ENCODE measurements at regions not wholly inside any gene's neighbourhood (a gene's known extent, or its start where the extent isn't known, plus 50 kb on each side); places are given as distances from the start of the nearest gene placed in this dataset.

DNA sequence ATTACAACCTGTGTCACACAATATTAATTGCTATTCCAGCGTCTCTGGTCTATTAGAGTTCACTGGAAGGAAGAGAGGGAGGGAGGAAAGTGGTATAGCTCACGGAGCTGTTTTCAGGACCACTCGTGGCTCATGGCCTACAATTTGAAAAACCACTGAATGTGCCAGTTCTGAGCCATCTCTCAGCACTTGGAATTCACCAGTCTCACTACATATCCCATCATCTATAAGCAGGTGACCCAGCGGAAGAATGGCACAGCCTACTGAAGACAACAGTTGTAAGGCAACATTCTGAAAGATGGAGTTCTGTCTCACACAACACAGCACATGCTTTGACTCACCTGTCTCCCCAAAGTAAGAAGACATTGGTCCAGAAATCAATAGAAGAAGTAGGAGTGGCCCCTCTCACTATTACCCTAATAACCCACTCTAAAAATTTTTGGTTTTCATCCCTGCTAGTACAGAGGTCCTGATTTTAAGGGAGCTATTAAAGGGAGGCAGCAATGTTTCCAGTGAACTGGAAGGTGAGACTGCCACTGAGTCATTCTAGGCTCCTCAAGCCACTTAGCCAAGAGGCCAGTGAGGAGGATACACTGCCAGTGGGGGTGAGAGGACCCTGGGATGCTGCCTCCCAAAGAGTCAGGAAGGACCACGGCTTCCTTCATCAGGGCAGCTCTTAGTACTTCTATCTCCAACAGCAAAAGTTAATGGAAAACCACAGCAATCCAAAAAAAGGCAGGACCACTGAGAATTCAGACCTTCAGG lies 50.0 kb upstream of the DOCK9 start:
- no peaks in the 10 kb centered on the region for H3K27me3 ChIP-seq (ENCODE audit: low read length)
- no peak overlapping the region for H2AFZ ChIP-seq (ENCODE audit: low read length)
- no peaks in the 10 kb centered on the region for H3K79me2 ChIP-seq (ENCODE audit: low read length)
- no peaks in the 10 kb centered on the region for H3K9me2 ChIP-seq (replicated peaks; ENCODE audit: insufficient read depth, low read length)
- peaks cover 3% of the 10 kb centered on the region; the same call in 1 of the 2 replicates for H4K20me1 ChIP-seq (ENCODE audit: insufficient read depth, low read depth, low read length)
- H3K9ac ChIP-seq (ENCODE audit: low read length) = no peak overlapping the region
- H3K9me3 ChIP-seq (ENCODE audit: low read length) = no peaks in the 10 kb centered on the region
- H3K4me3 ChIP-seq (ENCODE audit: low read length) = no peak overlapping the region
- peaks cover 39% of the 10 kb centered on the region for H3K4me1 ChIP-seq (ENCODE audit: low read length)
- DNase-seq = no peak
- no peaks in the 10 kb centered on the region for H3K36me3 ChIP-seq (ENCODE audit: insufficient read depth, low read length)
- no peak overlapping the region for H3K27ac ChIP-seq (ENCODE audit: low read length)
- no peak overlapping the region for H3K4me2 ChIP-seq (ENCODE audit: low read depth, low read length, poor library complexity, severe bottlenecking)

- Histone ChIP-seq H3K79me2 (ENCODE audit: low read length) (no peaks in the 10 kb centered on the region), H2AFZ (ENCODE audit: low read length) (no peak overlapping the region), H3K9me3 (ENCODE audit: low read length) (no peaks in the 10 kb centered on the region), H3K9me2 (replicated peaks; ENCODE audit: insufficient read depth, low read length) (no peaks in the 10 kb centered on the region), H3K4me3 (ENCODE audit: low read length) (no peak overlapping the region), H3K27me3 (ENCODE audit: low read length) (no peaks in the 10 kb centered on the region), H3K4me2 (ENCODE audit: low read depth, low read length, poor library complexity, severe bottlenecking) (no peak overlapping the region), H4K20me1 (ENCODE audit: insufficient read depth, low read depth, low read length) (peaks cover 3% of the 10 kb centered on the region; the same call in 1 of the 2 replicates), H3K4me1 (ENCODE audit: low read length) (peaks cover 28% of the 10 kb centered on the region), H3K27ac (ENCODE audit: low read length) (no peak overlapping the region), H3K9ac (ENCODE audit: low read length) (no peak overlapping the region), H3K36me3 (ENCODE audit: insufficient read depth, low read length) (no peaks in the 10 kb centered on the region)
- peak; percentile 87 for DNase-seq
Measured at GRCh38 chr13:99028890-99029289, 51.0 kb upstream of the DOCK9 start.

- H3K9me2 ChIP-seq (replicated peaks; ENCODE audit: insufficient read depth, low read length) = no peaks in the 10 kb centered on the region
- H2AFZ ChIP-seq (ENCODE audit: low read length) = no peak overlapping the region
- no peak overlapping the region for H3K9ac ChIP-seq (ENCODE audit: low read length)
- no peak overlapping the region for H3K4me3 ChIP-seq (ENCODE audit: low read length)
- H3K36me3 ChIP-seq (ENCODE audit: insufficient read depth, low read length) = no peaks in the 10 kb centered on the region
- H3K27ac ChIP-seq (ENCODE audit: low read length) = no peak overlapping the region
- H3K4me1 ChIP-seq (ENCODE audit: low read length) = peaks cover 24% of the 10 kb centered on the region
- DNase-seq = no peak
- no peak overlapping the region for H3K4me2 ChIP-seq (ENCODE audit: low read depth, low read length, poor library complexity, severe bottlenecking)
- H4K20me1 ChIP-seq (ENCODE audit: insufficient read depth, low read depth, low read length) = peaks cover 3% of the 10 kb centered on the region; the same call in 1 of the 2 replicates
- H3K9me3 ChIP-seq (ENCODE audit: low read length) = no peaks in the 10 kb centered on the region
- no peaks in the 10 kb centered on the region for H3K79me2 ChIP-seq (ENCODE audit: low read length)
- H3K27me3 ChIP-seq (ENCODE audit: low read length) = no peaks in the 10 kb centered on the region
Measured at GRCh38 chr13:99029576-99029975, 51.7 kb upstream of the DOCK9 start.

DNA sequence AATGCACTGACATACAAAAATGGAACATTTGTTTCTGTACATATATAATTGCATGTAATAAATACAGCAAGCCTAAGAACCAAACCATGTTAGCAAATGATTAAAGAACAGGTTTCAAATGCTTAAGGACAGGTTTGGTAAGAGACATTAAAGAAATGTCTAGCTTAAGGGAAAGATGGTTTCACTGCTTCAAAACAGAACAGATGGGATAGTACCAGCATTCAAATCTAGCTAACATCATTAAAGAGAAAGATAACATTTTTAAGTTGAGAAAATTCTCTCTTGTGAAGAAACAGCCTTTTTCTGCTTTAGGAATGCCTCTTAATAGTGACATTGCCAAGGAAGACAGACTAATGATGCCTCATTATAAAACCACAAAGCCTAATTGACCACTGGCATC lies 52.5 kb upstream of the DOCK9 start:
- Histone ChIP-seq H3K4me3 (ENCODE audit: low read length) (no peak overlapping the region), H3K27ac (ENCODE audit: low read length) (no peak overlapping the region), H3K4me1 (ENCODE audit: low read length) (peaks cover 20% of the 10 kb centered on the region), H3K27me3 (ENCODE audit: low read length) (no peaks in the 10 kb centered on the region), H3K4me2 (ENCODE audit: low read depth, low read length, poor library complexity, severe bottlenecking) (no peak overlapping the region), H3K9ac (ENCODE audit: low read length) (no peak overlapping the region), H3K79me2 (ENCODE audit: low read length) (no peaks in the 10 kb centered on the region), H3K36me3 (ENCODE audit: insufficient read depth, low read length) (no peaks in the 10 kb centered on the region), H2AFZ (ENCODE audit: low read length) (no peak overlapping the region), H4K20me1 (ENCODE audit: insufficient read depth, low read depth, low read length) (peaks cover 3% of the 10 kb centered on the region; the same call in 1 of the 2 replicates), H3K9me3 (ENCODE audit: low read length) (no peaks in the 10 kb centered on the region), H3K9me2 (replicated peaks; ENCODE audit: insufficient read depth, low read length) (no peaks in the 10 kb centered on the region)
- no peak for DNase-seq

DNA sequence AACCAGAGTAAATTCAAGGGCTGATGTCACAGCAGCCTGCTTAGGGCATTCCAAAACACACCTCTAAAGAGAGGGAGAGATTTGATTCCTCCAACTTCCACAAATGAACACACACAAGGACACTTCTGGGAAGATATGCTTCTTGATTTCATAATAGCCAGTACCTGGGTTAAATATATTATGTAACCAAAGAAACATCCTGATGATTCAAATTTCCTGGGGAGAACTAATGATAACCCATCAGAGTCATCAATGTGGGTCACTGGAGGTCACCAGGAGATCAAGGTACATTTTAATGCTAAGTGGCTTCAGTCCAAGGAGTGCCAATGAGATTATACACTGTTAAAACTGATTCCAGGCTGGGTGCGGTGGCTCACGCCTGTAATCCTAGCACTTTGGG lies 54.0 kb upstream of the DOCK9 start:
- Histone ChIP-seq H3K9me2 (replicated peaks; ENCODE audit: insufficient read depth, low read length) (no peaks in the 10 kb centered on the region), H3K4me1 (ENCODE audit: low read length) (0 out of 2 replicates have a peak, but pooled peaks cover 9% of the 10 kb centered on the region), H3K9me3 (ENCODE audit: low read length) (no peaks in the 10 kb centered on the region), H3K27ac (ENCODE audit: low read length) (no peak overlapping the region), H3K36me3 (ENCODE audit: insufficient read depth, low read length) (no peaks in the 10 kb centered on the region), H3K27me3 (ENCODE audit: low read length) (no peaks in the 10 kb centered on the region), H3K79me2 (ENCODE audit: low read length) (no peaks in the 10 kb centered on the region), H3K4me2 (ENCODE audit: low read depth, low read length, poor library complexity, severe bottlenecking) (no peak overlapping the region), H4K20me1 (ENCODE audit: insufficient read depth, low read depth, low read length) (peaks cover 3% of the 10 kb centered on the region; the same call in 1 of the 2 replicates), H3K9ac (ENCODE audit: low read length) (no peak overlapping the region), H2AFZ (ENCODE audit: low read length) (no peak overlapping the region), H3K4me3 (ENCODE audit: low read length) (no peak overlapping the region)
- DNase-seq = no peak

- no peak overlapping the region for H3K4me3 ChIP-seq (ENCODE audit: low read length)
- H3K9me2 ChIP-seq (replicated peaks; ENCODE audit: insufficient read depth, low read length) = no peaks in the 10 kb centered on the region
- H4K20me1 ChIP-seq (ENCODE audit: insufficient read depth, low read depth, low read length) = peaks cover 3% of the 10 kb centered on the region; the same call in 1 of the 2 replicates
- no peaks in the 10 kb centered on the region for H3K79me2 ChIP-seq (ENCODE audit: low read length)
- no peak overlapping the region for H3K27ac ChIP-seq (ENCODE audit: low read length)
- no peak overlapping the region for H3K4me2 ChIP-seq (ENCODE audit: low read depth, low read length, poor library complexity, severe bottlenecking)
- no peak overlapping the region for H3K9ac ChIP-seq (ENCODE audit: low read length)
- peak; percentile 65 for DNase-seq
- H3K9me3 ChIP-seq (ENCODE audit: low read length) = no peaks in the 10 kb centered on the region
- no peaks in the 10 kb centered on the region for H3K27me3 ChIP-seq (ENCODE audit: low read length)
- H3K4me1 ChIP-seq (ENCODE audit: low read length) = 0 out of 2 replicates have a peak, but pooled peaks cover 9% of the 10 kb centered on the region
- H2AFZ ChIP-seq (ENCODE audit: low read length) = no peak overlapping the region
- no peaks in the 10 kb centered on the region for H3K36me3 ChIP-seq (ENCODE audit: insufficient read depth, low read length)
Measured at GRCh38 chr13:99033814-99034213, 56.0 kb upstream of the DOCK9 start.

DNA sequence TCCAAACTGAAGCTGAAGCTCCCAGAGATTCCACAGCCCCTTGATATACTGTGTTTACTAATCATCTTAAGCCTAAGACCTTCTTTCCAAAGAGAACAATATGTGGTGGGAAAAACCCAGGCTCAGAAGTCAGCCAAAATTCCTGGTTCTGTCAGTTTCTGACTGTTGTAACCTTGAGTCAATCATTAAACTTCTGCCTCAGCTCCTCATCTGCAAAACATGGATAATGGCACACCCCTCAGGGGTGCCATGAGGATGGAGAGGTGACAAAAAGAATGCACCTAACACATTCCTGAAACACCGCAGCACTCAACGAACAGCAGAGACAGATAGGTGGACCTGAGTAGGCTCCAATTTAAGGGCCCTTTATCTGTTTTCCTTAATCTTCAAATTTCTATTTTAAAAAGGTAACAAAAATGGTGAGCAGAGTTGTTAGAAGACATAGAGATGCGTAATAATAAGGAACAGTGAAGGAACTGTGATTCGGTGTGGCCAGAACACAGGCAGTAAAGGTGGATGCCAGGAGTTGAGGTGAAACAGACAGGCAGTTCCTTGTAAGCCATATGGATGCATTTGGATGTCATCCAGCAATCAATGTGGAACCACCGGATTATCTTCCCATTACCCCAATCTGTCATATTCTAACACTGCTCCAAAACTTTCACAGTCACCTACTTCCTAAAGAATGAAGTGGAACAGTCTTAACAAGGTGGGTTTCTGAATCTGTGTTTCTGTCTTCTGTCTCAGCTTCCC lies 56.6 kb upstream of the DOCK9 start:
- no peak overlapping the region for H3K9ac ChIP-seq (ENCODE audit: low read length)
- H3K9me3 ChIP-seq (ENCODE audit: low read length) = no peaks in the 10 kb centered on the region
- H3K4me3 ChIP-seq (ENCODE audit: low read length) = no peak overlapping the region
- no peak overlapping the region for H3K4me2 ChIP-seq (ENCODE audit: low read depth, low read length, poor library complexity, severe bottlenecking)
- H4K20me1 ChIP-seq (ENCODE audit: insufficient read depth, low read depth, low read length) = peaks cover 3% of the 10 kb centered on the region; the same call in 1 of the 2 replicates
- H3K4me1 ChIP-seq (ENCODE audit: low read length) = 0 out of 2 replicates have a peak, but pooled peaks cover 9% of the 10 kb centered on the region
- no peaks in the 10 kb centered on the region for H3K27me3 ChIP-seq (ENCODE audit: low read length)
- DNase-seq = no peak
- no peaks in the 10 kb centered on the region for H3K79me2 ChIP-seq (ENCODE audit: low read length)
- H3K27ac ChIP-seq (ENCODE audit: low read length) = no peak overlapping the region
- H3K9me2 ChIP-seq (replicated peaks; ENCODE audit: insufficient read depth, low read length) = no peaks in the 10 kb centered on the region
- no peak overlapping the region for H2AFZ ChIP-seq (ENCODE audit: low read length)
- H3K36me3 ChIP-seq (ENCODE audit: insufficient read depth, low read length) = no peaks in the 10 kb centered on the region

DNA sequence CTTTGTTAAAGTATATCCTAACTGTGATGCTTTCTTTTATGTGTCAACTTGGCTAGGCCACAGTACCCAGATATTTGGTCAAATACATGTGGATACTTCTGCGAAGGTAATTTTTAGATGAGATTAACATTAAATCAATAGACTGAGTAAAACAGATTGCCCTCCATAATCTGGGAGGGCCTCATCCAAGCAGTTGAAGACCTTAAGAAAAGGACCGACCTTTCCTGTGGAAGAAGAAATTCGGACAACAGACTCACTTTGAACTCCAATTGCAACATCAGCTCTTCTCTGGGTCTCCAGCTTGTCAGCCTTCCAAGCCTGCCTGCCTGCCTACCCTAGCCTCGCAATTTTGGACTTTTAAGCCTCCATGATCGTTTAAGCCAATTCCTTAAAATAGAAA lies 57.9 kb upstream of the DOCK9 start:
- no peaks in the 10 kb centered on the region for H4K20me1 ChIP-seq (ENCODE audit: insufficient read depth, low read depth, low read length)
- no peak overlapping the region for H3K9ac ChIP-seq (ENCODE audit: low read length)
- H3K79me2 ChIP-seq (ENCODE audit: low read length) = no peaks in the 10 kb centered on the region
- H3K4me2 ChIP-seq (ENCODE audit: low read depth, low read length, poor library complexity, severe bottlenecking) = no peak overlapping the region
- no peaks in the 10 kb centered on the region for H3K9me2 ChIP-seq (replicated peaks; ENCODE audit: insufficient read depth, low read length)
- no peak overlapping the region for H3K4me3 ChIP-seq (ENCODE audit: low read length)
- no peak for DNase-seq
- no peaks in the 10 kb centered on the region for H3K36me3 ChIP-seq (ENCODE audit: insufficient read depth, low read length)
- H3K4me1 ChIP-seq (ENCODE audit: low read length) = 0 out of 2 replicates have a peak, but pooled peaks cover under 1% of the 10 kb centered on the region
- H2AFZ ChIP-seq (ENCODE audit: low read length) = no peak overlapping the region
- no peaks in the 10 kb centered on the region for H3K27me3 ChIP-seq (ENCODE audit: low read length)
- no peaks in the 10 kb centered on the region for H3K9me3 ChIP-seq (ENCODE audit: low read length)
- no peak overlapping the region for H3K27ac ChIP-seq (ENCODE audit: low read length)

Measured in Karpas-422 (cell line).